Heart left ventricle (tissue), 16 donors: ENCODE measurements at regions not wholly inside any gene's neighbourhood (a gene's known extent, or its start where the extent isn't known, plus 50 kb on each side); places are given as distances from the start of the nearest gene placed in this dataset.

ENCODE experiments used
- ATAC-seq, 4 donors: fragments of 200-7000 bp; cut with Tn5 transposase; one replicate each; pipeline ENCODE4 v1.9.1; 2020 to 2022; ENCODE audit warnings: moderate library complexity in 4 of 4, mild to moderate bottlenecking in 3 of 4, moderate number of reproducible peaks in 1 of 4
- DNase-seq, 5 donors: peaks; one replicate each; pipeline ENCODE4 v3.0.0-alpha.2; 2020
- H3K27ac ChIP-seq, 12 donors: fragments of 200-600 bp; sonication (generic) in 4 of 12; one replicate each; pipeline versions ENCODE4 v1.5.0 to v1.8.0; 2016 to 2022; ENCODE audit warnings: mild to moderate bottlenecking in 2 of 12
- H3K27me3 ChIP-seq, 9 donors: fragments of 200-600 bp; sonication (generic) in 2 of 9; one replicate each; pipeline versions ENCODE4 v1.5.1 to v1.8.0; 2016 to 2022; ENCODE audit warnings: mild to moderate bottlenecking in 3 of 9
- H3K36me3 ChIP-seq, 9 donors: fragments of 200-600 bp; sonication (generic) in 2 of 9; one replicate each; pipeline versions ENCODE4 v1.5.0 to v1.8.0; 2018 to 2022; ENCODE audit warnings: mild to moderate bottlenecking in 2 of 9
- H3K4me1 ChIP-seq, 12 donors: fragments of 200-600 bp; sonication (generic) in 4 of 12; one replicate each; pipeline versions ENCODE4 v1.5.0 to v1.8.0; 2016 to 2022; ENCODE audit warnings: mild to moderate bottlenecking in 3 of 12
- H3K4me3 ChIP-seq, 12 donors: fragments of 200-600 bp; sonication (generic) in 4 of 12; one replicate each; pipeline versions ENCODE4 v1.5.0 to v1.8.0; 2017 to 2022; ENCODE audit warnings: mild to moderate bottlenecking in 9 of 12, moderate library complexity in 4 of 12
- H3K9me3 ChIP-seq, 12 donors: fragments of 200-600 bp; sonication (generic) in 4 of 12; one replicate each; pipeline versions ENCODE4 v1.5.0 to v1.8.0; 2016 to 2022; ENCODE audit warnings: mild to moderate bottlenecking in 1 of 12
- CTCF ChIP-seq, 12 donors: fragments of 200-600 bp; sonication (generic) in 4 of 12; IDR thresholded peaks; one replicate each; pipeline versions ENCODE4 v1.5.0 to v1.8.0; 2018 to 2022; ENCODE audit warnings: antibody characterized with exemption in 12 of 12, mild to moderate bottlenecking in 5 of 12
- POLR2A ChIP-seq, 2 donors: fragments of 450-650 bp; IDR thresholded peaks; one replicate each; pipeline ENCODE4 v1.6.1; 2017; ENCODE audit warnings: antibody characterized with exemption in 2 of 2, mild to moderate bottlenecking in 2 of 2, moderate library complexity in 2 of 2
- WGBS, 4 donors: extraction: QIAGEN DNeasy Blood & Tissue Kit in 2 of 4; methylation state at CpG; one replicate each; pipeline versions ENCODE4 v1.1.5 to v1.1.7; 2013 to 2018; 5-methylcytosine and 5-hydroxymethylcytosine counted together
- intact Hi-C, 10 donors: fragments of 100-400 bp; cut with DNase I; formaldehyde crosslinking; loops; one replicate each; pipeline versions ENCODE4 v1.11.1 to v1.14.2; 2022
- donor health status: ischemic (EF 13 %, LVEDD 7.1; RV severe dilation, severe dysfunction).
- donor health status: healthy with polysubstance abuse.
- donor health status: DM: no; HTN: yes; CAD: no.
- donor health status: DM: no; HTN: no; CAD: no.
- donor health status: ischemic (EF 25% LVEDD 6.9; RV normal size, moderate dysfunction).
- donor health status: ischemic (EF 25% LVEDD 5.7; RV mildly dilated, moderate dysfunction).
- donor health status: healthy.
- donor health status: DM: yes; HTN: yes; CAD: no.
- donor health status: ischemic (EF 35%, LVEDD 5.7; RV mildly dilated, moderate dysfunction).
- donor health status: nonischemic (EF 11% LVEDD 7.7; RV severe dilation, severe dysfunction).
- donor health status: DM: yes; HTN: yes; CAD: no.
- donor health status: PGD.
- donor health status: ischemic (EF 29% LVEDD 5.4; RV normal size, mild dysfunction).
- donor health status: nonischemic (EF 23%, LVEDD 6.1; RV moderate dilation, normal function).

DNA sequence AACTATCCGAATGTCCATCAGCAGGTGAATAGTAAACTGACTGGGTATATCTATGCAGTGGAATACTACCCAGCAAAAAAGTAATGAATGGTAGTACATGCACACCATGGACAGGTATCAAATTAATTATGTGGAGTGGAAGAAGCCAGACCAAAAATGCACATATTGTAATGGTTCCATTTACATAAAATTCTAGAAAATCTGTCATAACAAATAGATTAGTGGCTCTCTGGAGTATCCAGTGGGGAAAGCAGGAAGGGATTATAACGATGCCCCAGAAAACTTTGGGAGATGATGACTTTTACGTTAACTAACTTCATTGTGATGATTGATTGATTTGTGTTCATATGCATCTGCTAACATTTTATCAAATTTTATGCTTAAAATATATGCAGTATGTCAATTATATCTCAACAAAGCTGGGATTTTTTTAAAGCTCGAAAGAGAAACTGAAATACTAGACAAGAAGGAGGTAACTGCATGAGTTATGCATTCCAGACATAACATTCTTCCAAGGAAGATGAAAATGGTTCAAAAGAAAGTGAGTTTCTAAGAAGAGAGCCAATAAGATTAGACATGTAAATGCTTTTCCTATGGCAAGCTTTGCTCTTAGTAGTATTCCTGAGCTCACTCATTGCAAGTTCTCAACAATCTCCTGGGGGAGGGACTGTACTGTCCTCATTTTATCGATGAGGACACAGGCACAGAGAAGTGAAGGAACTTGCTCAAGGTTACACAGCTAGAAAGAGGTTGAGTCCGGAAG lies 58.6 kb upstream of the MSX1 start:
- TF ChIP-seq CTCF (IDR thresholded peaks at IDR 0.05) (no peak), POLR2A (IDR thresholded peaks at IDR 0.05) (no peak)
- ATAC-seq, result no peak
- 76 to 87% (median 79%) methylated on average over 6 of the region's 6 CpGs for WGBS, 4 donors

DNA sequence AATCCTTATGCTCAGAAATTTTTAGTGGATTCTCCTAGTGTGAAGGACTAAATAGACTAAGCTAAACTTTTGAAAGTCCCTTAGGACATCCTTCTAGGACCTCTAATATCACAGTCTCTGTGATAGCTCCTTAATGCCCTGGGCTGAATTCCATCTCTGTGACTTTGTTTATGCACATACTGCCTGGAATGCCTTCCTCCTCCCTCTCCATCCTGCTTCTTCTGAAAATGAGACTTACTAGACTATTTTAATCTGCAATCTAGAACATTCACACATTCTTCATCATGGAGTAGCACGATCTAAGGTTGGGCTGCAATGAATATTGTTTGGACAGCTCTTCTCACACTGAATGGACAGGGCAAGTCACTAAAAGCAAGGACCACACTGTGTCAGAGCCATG lies 65.0 kb upstream of the MSX1 start:
- DNase-seq, result no peak
- WGBS, 4 donors, result 15 to 70% (median 63%) methylated on average over 1 of the region's 1 CpG

More for the DNA sequence above, 58.6 kb upstream of the MSX1 start:
- Histone ChIP-seq H3K4me1 (no peaks in the 10 kb centered on the region), H3K27ac (no peak overlapping the region), H3K4me3 (no peak overlapping the region), H3K9me3 (no peaks in the 10 kb centered on the region), H3K36me3 (no peaks in the 10 kb centered on the region), H3K27me3 (peaks cover 0 to 7% (median 0%) of the 10 kb centered on the region in 9 donors)
- intact Hi-C loops, result no loop called here
- DNase-seq, result no peak

GRCh38 chr4:4792466-4792865 lies 67.0 kb upstream of the MSX1 start:
- TF ChIP-seq POLR2A (IDR thresholded peaks at IDR 0.05) (no peak), CTCF (IDR thresholded peaks at IDR 0.05) (no peak)
- whole genome bisulfite sequencing, 4 donors, result 59 to 73% (median 64%) methylated on average over 4 of the region's 4 CpGs
- H3K27ac ChIP-seq, result no peak overlapping the region
- intact Hi-C loops, result no loop called here
- no peaks in the 10 kb centered on the region for H3K36me3 ChIP-seq
- peaks cover 0 to 2% (median 0%) of the 10 kb centered on the region in 9 donors for H3K27me3 ChIP-seq
- H3K9me3 ChIP-seq, result peaks cover 0 to 22% (median 8%) of the 10 kb centered on the region in 12 donors
- no peak overlapping the region for H3K4me3 ChIP-seq
- no peaks in the 10 kb centered on the region for H3K4me1 ChIP-seq
- DNase-seq (no peak), ATAC-seq (no peak)

More for the DNA sequence above, 65.0 kb upstream of the MSX1 start:
- no peak overlapping the region for H3K4me3 ChIP-seq
- no peak overlapping the region for H3K27ac ChIP-seq
- H3K4me1 ChIP-seq, result no peaks in the 10 kb centered on the region
- no peak for TF ChIP-seq POLR2A (IDR thresholded peaks at IDR 0.05)
- no peak for TF ChIP-seq CTCF (IDR thresholded peaks at IDR 0.05)
- no peak for ATAC-seq
- intact Hi-C loops, result no loop called here
- H3K36me3 ChIP-seq, result no peaks in the 10 kb centered on the region
- H3K9me3 ChIP-seq, result peaks cover 0 to 5% (median 0%) of the 10 kb centered on the region in 12 donors
- peaks cover 0 to 6% (median 0%) of the 10 kb centered on the region in 9 donors for H3K27me3 ChIP-seq

GRCh38 chr4:4791299-4792111 lies 68.0 kb upstream of the MSX1 start:
- H3K4me3 ChIP-seq, result no peak overlapping the region
- intact Hi-C loops, result no loop called here
- TF ChIP-seq POLR2A (IDR thresholded peaks at IDR 0.05) (no peak), CTCF (IDR thresholded peaks at IDR 0.05) (no peak)
- H3K27ac ChIP-seq, result no peak overlapping the region
- DNase-seq, result no peak
- peak in 2 of 4 donors; percentile 53 to 72 for ATAC-seq
- H3K27me3 ChIP-seq, result no peaks in the 10 kb centered on the region
- no peaks in the 10 kb centered on the region for H3K36me3 ChIP-seq
- WGBS, 4 donors, result 55 to 69% (median 60%) methylated on average over 14 of the region's 14 CpGs
- no peaks in the 10 kb centered on the region for H3K4me1 ChIP-seq
- peaks cover 0 to 22% (median 8%) of the 10 kb centered on the region in 12 donors for H3K9me3 ChIP-seq
